ENCODE measurements at regions not wholly inside any gene's neighbourhood (a gene's known extent, or its start where the extent isn't known, plus 50 kb on each side); places are given as distances from the start of the nearest gene placed in this dataset.

GRCh38 chr17:72538443-72538842 lies 417.6 kb downstream of the SOX9 start:
- TF ChIP-seq CTCF (IDR thresholded peaks at IDR 0.05; ENCODE audit: insufficient read depth, missing control alignments): no peak
- FAIRE-seq: no peak

GRCh38 chr17:72538901-72539352 lies 418.1 kb downstream of the SOX9 start:
- no peak for FAIRE-seq
- no peak for TF ChIP-seq CTCF (IDR thresholded peaks at IDR 0.05; ENCODE audit: insufficient read depth, missing control alignments)
- no peak for DNase-seq (ENCODE audit: insufficient read length, low spot score)

More at GRCh38 chr17:72538443-72538842, 417.6 kb downstream of the SOX9 start:
- DNase-seq (ENCODE audit: insufficient read length, low spot score): no peak

- peak; percentile 61 for DNase-seq (ENCODE audit: insufficient read length, low spot score)
- TF ChIP-seq CTCF (IDR thresholded peaks at IDR 0.05; ENCODE audit: insufficient read depth, missing control alignments): peak; percentile 96
- FAIRE-seq: no peak
These were observed 419.4 kb downstream of the SOX9 start for GRCh38 chr17:72539981-72540897.

GRCh38 chr17:72542317-72542716 lies 421.5 kb downstream of the SOX9 start:
- DNase-seq (ENCODE audit: insufficient read length, low spot score) (no peak), FAIRE-seq (no peak)
- no peak for TF ChIP-seq CTCF (IDR thresholded peaks at IDR 0.05; ENCODE audit: insufficient read depth, missing control alignments)

- FAIRE-seq (no peak), DNase-seq (ENCODE audit: insufficient read length, low spot score) (no peak)
- no peak for TF ChIP-seq CTCF (IDR thresholded peaks at IDR 0.05; ENCODE audit: insufficient read depth, missing control alignments)
These were observed 424.9 kb downstream of the SOX9 start for GRCh38 chr17:72545766-72546165.

GRCh38 chr17:72553051-72553755 lies 432.4 kb downstream of the SOX9 start:
- FAIRE-seq: no peak
- no peak for TF ChIP-seq CTCF (IDR thresholded peaks at IDR 0.05; ENCODE audit: insufficient read depth, missing control alignments)

More at GRCh38 chr17:72553051-72553755, 432.4 kb downstream of the SOX9 start:
- DNase-seq (ENCODE audit: insufficient read length, low spot score): no peak
